ENCODE measurements at regions not wholly inside any gene's neighbourhood (a gene's known extent, or its start where the extent isn't known, plus 50 kb on each side); places are given as distances from the start of the nearest gene placed in this dataset.

GRCh38 chr12:126198966-126199692 is 1133.9 kb downstream of the AACS start:
- no peaks in the 10 kb centered on the region for H3K36me3 ChIP-seq (ENCODE audit: control insufficient read depth in 2 of 4, insufficient read depth in 4 of 4, low read length in 3 of 4)
- H2BK5ac ChIP-seq (ENCODE audit: low read depth, low read length), result no peak overlapping the region
- H3K56ac ChIP-seq (replicated peaks; ENCODE audit: insufficient read length, low read depth, low read length), result no peak overlapping the region
- H4K91ac ChIP-seq (replicated peaks; ENCODE audit: insufficient read length, low read length), result no peak overlapping the region
- H2BK20ac ChIP-seq (ENCODE audit: low read length), result no peak overlapping the region
- H3K18ac ChIP-seq (ENCODE audit: extremely low read depth, low read length), result no peak overlapping the region
- no peak overlapping the region for H3K27ac ChIP-seq (ENCODE audit: low read depth, low read length)
- no peaks in the 10 kb centered on the region for H3K9me3 ChIP-seq (ENCODE audit: insufficient read depth in 2 of 2, low read depth in 1 of 2, low read length in 1 of 2)
- no peak overlapping the region for H2AFZ ChIP-seq (ENCODE audit: low read length)
- H4K5ac ChIP-seq (ENCODE audit: insufficient read length, low read depth, low read length), result no peak overlapping the region
- no peaks in the 10 kb centered on the region for H3K79me1 ChIP-seq (ENCODE audit: low read depth, low read length)
- CTCF ChIA-PET (ENCODE audit: partially characterized antibody), result interaction anchor here (0.6 to 1.4 kb wide), 4 partner anchors 9 to 658 kb away, joined by 3 to 4 read pairs (median 3); no protein-coding TSS in a partner anchor
- H3K23me2 ChIP-seq (ENCODE audit: low read depth, low read length), result no peaks in the 10 kb centered on the region
- H3K14ac ChIP-seq (ENCODE audit: insufficient read length), result no peak overlapping the region
- DNase-seq (ENCODE audit: low read depth in 1 of 2, low spot score in 2 of 2) (no peak), FAIRE-seq (no peak)
- POLR2A ChIA-PET (ENCODE audit: partially characterized antibody), result no interaction called here
- no peak overlapping the region for H3K4me3 ChIP-seq (ENCODE audit: extremely low read depth in 1 of 4, insufficient read depth in 2 of 4, low read depth in 3 of 4, low read length in 4 of 4)
- no peak overlapping the region for H2AK5ac ChIP-seq (ENCODE audit: low read depth, low read length)
- H2BK15ac ChIP-seq (ENCODE audit: low read length), result no peak overlapping the region
- peaks cover 0 to 2% of the 10 kb centered on the region in 2 experiments for H4K20me1 ChIP-seq (replicated peaks in 1 of 2; ENCODE audit: control insufficient read depth in 1 of 2, insufficient read depth in 2 of 2, low read length in 2 of 2)
- no peak overlapping the region for H4K8ac ChIP-seq (ENCODE audit: extremely low read depth, insufficient read depth, low read length)
- no peak overlapping the region for H3K9ac ChIP-seq (replicated peaks in 1 of 4; ENCODE audit: extremely low read depth in 1 of 4, low read depth in 3 of 4, low read length in 3 of 4)
- no peak overlapping the region for H3K4me2 ChIP-seq (ENCODE audit: insufficient read depth in 1 of 2, low read depth in 2 of 2, low read length in 2 of 2)
- no peaks in the 10 kb centered on the region; a peak in 1 of 7 replicates for H3K27me3 ChIP-seq (replicated peaks in 1 of 4; ENCODE audit: control insufficient read depth in 3 of 4, extremely low read depth in 1 of 4, insufficient read depth in 3 of 4, low read length in 3 of 4)
- H3K79me2 ChIP-seq (ENCODE audit: control insufficient read depth in 1 of 2, insufficient read depth in 2 of 2, low read length in 2 of 2), result no peaks in the 10 kb centered on the region
- no peak overlapping the region for H3K4ac ChIP-seq (replicated peaks; ENCODE audit: insufficient read length, low read depth, low read length)
- H3K4me1 ChIP-seq (replicated peaks in 1 of 4; ENCODE audit: control insufficient read depth in 3 of 4, insufficient read depth in 4 of 4, low read length in 3 of 4), result peaks cover 0 to 4% (median 1%) of the 10 kb centered on the region in 4 experiments; a peak in 2 of 7 replicates
- 97% methylated on average over 6 of the region's 6 CpGs; no CpG with 5 or more reads in 1 of the 2 experiments for WGBS, 2 experiments (ENCODE audit: extremely low coverage in 1 of 2, insufficient coverage in 1 of 2, insufficient read length in 1 of 2, insufficient replicate concordance in 2 of 2, low coverage in 1 of 2, low lambda C conversion rate in 2 of 2, missing lambda C conversion rate in 1 of 2)
- H2BK12ac ChIP-seq (ENCODE audit: low read depth, low read length), result no peak overlapping the region
- no peak overlapping the region for H3K23ac ChIP-seq (ENCODE audit: insufficient read length)
- H2BK120ac ChIP-seq (replicated peaks; ENCODE audit: low read depth, low read length), result no peak overlapping the region
- TF ChIP-seq ATF3 (IDR thresholded peaks at IDR 0.05; ENCODE audit: insufficient read depth, low read depth, low read length), result no peak
- TF ChIP-seq KDM1A (IDR thresholded peaks at IDR 0.05; ENCODE audit: borderline replicate concordance, low read length), result no peak
- no peak for TF ChIP-seq NRF1 (IDR thresholded peaks at IDR 0.05; ENCODE audit: low read depth, low read length)
- no peak for TF ChIP-seq SP1 (IDR thresholded peaks at IDR 0.05; ENCODE audit: low read depth, low read length)
- no peak for TF ChIP-seq SAP30 (IDR thresholded peaks at IDR 0.05; ENCODE audit: insufficient read depth, insufficient replicate concordance, low read length)
- no peak for TF ChIP-seq JUND (IDR thresholded peaks at IDR 0.05; ENCODE audit: low read length)
- TF ChIP-seq CTCF (IDR thresholded peaks at IDR 0.05; ENCODE audit: control extremely low read depth in 1 of 3, insufficient read depth in 1 of 3, low read depth in 1 of 3, low read length in 3 of 3), result no peak
- TF ChIP-seq POLR2A (IDR thresholded peaks at IDR 0.05; ENCODE audit: control extremely low read depth in 1 of 2, low read depth in 2 of 2, low read length in 2 of 2), result no peak
- no peak for TF ChIP-seq MAFK (IDR thresholded peaks at IDR 0.05; ENCODE audit: low read depth, low read length)
- TF ChIP-seq BRCA1 (IDR thresholded peaks at IDR 0.05; ENCODE audit: low read depth, low read length), result no peak
- no peak for TF ChIP-seq JUN (IDR thresholded peaks at IDR 0.05; ENCODE audit: low read depth, low read length)
